Right atrium auricular region (tissue), 2 donors: ENCODE measurements at regions not wholly inside any gene's neighbourhood (a gene's known extent, or its start where the extent isn't known, plus 50 kb on each side); places are given as distances from the start of the nearest gene placed in this dataset.

Experiments used
- DNase-seq: peaks from one replicate; pipeline ENCODE4 v3.0.0-alpha.2; 2019; ENCODE audit warnings: low spot score
- H3K27ac ChIP-seq, 2 donors: fragments of 200-600 bp; sonication (generic); 1 replicate in 1 of 2; 2 replicates in 1 of 2; pipeline ENCODE4 v1.5.1; 2016 to 2019
- H3K27me3 ChIP-seq, 2 donors: fragments of 200-600 bp; sonication (generic); one replicate each; pipeline versions ENCODE4 v1.5.1 to v1.6.0; 2017 to 2019
- H3K36me3 ChIP-seq: fragments of 200-600 bp; sonication (generic); one replicate; pipeline ENCODE4 v1.5.1; 2016
- H3K4me1 ChIP-seq, 2 donors: fragments of 200-600 bp; sonication (generic); one replicate each; pipeline versions ENCODE4 v1.5.1 to v1.6.0; 2017 to 2019
- H3K4me3 ChIP-seq, 2 donors: fragments of 200-600 bp; sonication (generic); 1 replicate in 1 of 2; 2 replicates in 1 of 2; pipeline ENCODE4 v1.5.1; 2017 to 2019; ENCODE audit warnings: mild to moderate bottlenecking in 1 of 2, moderate library complexity in 1 of 2
- H3K9me3 ChIP-seq, 2 donors: fragments of 200-600 bp; sonication (generic); one replicate each; pipeline ENCODE4 v1.5.1; 2019
- CTCF ChIP-seq, 2 donors: fragments of 200-600 bp; sonication (generic); IDR thresholded peaks; one replicate each; pipeline ENCODE4 v1.5.1; 2019; ENCODE audit warnings: antibody characterized with exemption in 2 of 2

GRCh38 chr11:80886684-80887083 is 1445.9 kb upstream of the TENM4 start:
- no peak for DNase-seq
- H3K4me1 ChIP-seq = no peaks in the 10 kb centered on the region

GRCh38 chr11:80873310-80873999 is 1432.6 kb upstream of the TENM4 start:
- no peak overlapping the region for H3K4me3 ChIP-seq
- TF ChIP-seq CTCF (IDR thresholded peaks at IDR 0.05) = no peak
- DNase-seq = no peak
- no peak overlapping the region for H3K27ac ChIP-seq
- H3K27me3 ChIP-seq = no peaks in the 10 kb centered on the region
- no peaks in the 10 kb centered on the region for H3K4me1 ChIP-seq
- H3K36me3 ChIP-seq = no peaks in the 10 kb centered on the region
- H3K9me3 ChIP-seq = no peaks in the 10 kb centered on the region

More at GRCh38 chr11:80886684-80887083, 1445.9 kb upstream of the TENM4 start:
- Histone ChIP-seq H3K36me3 (no peaks in the 10 kb centered on the region), H3K9me3 (no peaks in the 10 kb centered on the region), H3K4me3 (no peak overlapping the region), H3K27me3 (no peaks in the 10 kb centered on the region), H3K27ac (no peak overlapping the region)
- no peak for TF ChIP-seq CTCF (IDR thresholded peaks at IDR 0.05)

- no peak overlapping the region for H3K27ac ChIP-seq
- no peaks in the 10 kb centered on the region for H3K36me3 ChIP-seq
- no peak overlapping the region for H3K4me3 ChIP-seq
- H3K9me3 ChIP-seq = no peaks in the 10 kb centered on the region
- TF ChIP-seq CTCF (IDR thresholded peaks at IDR 0.05) = no peak
- H3K27me3 ChIP-seq = no peaks in the 10 kb centered on the region
- H3K4me1 ChIP-seq = no peaks in the 10 kb centered on the region
- DNase-seq = no peak
Observed at GRCh38 chr11:80872116-80872728, 1431.4 kb upstream of the TENM4 start.

- Histone ChIP-seq H3K36me3 (no peaks in the 10 kb centered on the region), H3K9me3 (no peaks in the 10 kb centered on the region), H3K4me3 (no peak overlapping the region), H3K27ac (no peak overlapping the region), H3K4me1 (no peaks in the 10 kb centered on the region), H3K27me3 (no peaks in the 10 kb centered on the region)
- no peak for TF ChIP-seq CTCF (IDR thresholded peaks at IDR 0.05)
- DNase-seq = no peak
Observed at GRCh38 chr11:80868831-80869230, 1428.0 kb upstream of the TENM4 start.

GRCh38 chr11:80862011-80862410 is 1421.2 kb upstream of the TENM4 start:
- H3K36me3 ChIP-seq = no peaks in the 10 kb centered on the region
- no peaks in the 10 kb centered on the region for H3K9me3 ChIP-seq
- H3K27me3 ChIP-seq = no peaks in the 10 kb centered on the region
- H3K4me1 ChIP-seq = no peaks in the 10 kb centered on the region
- no peak overlapping the region for H3K4me3 ChIP-seq
- no peak for TF ChIP-seq CTCF (IDR thresholded peaks at IDR 0.05)
- no peak for DNase-seq
- H3K27ac ChIP-seq = no peak overlapping the region
